ENCODE measurements at regions not wholly inside any gene's neighbourhood (a gene's known extent, or its start where the extent isn't known, plus 50 kb on each side); places are given as distances from the start of the nearest gene placed in this dataset.
A peak's percentile ranks its signal among the peaks of the same experiment; 100 is the strongest.
"Not testable (repeated sequence)": the region's sequence is repeated elsewhere in the genome, so short reads cannot be mapped to it uniquely, and the experiment has no call there.

- DNase-seq: no peak
Observed at GRCh38 chr12:75863533-75863932, 168.0 kb downstream of the PHLDA1 start.

GRCh38 chr12:75862692-75863471 lies 168.7 kb downstream of the PHLDA1 start:
- no peak for DNase-seq

- no peak for DNase-seq
Observed at GRCh38 chr12:75859868-75860267, 171.7 kb downstream of the PHLDA1 start.

GRCh38 chr12:75856235-75856634 lies 175.3 kb downstream of the PHLDA1 start:
- DNase-seq: no peak

GRCh38 chr12:75855360-75855759 lies 176.2 kb downstream of the PHLDA1 start:
- no peak for DNase-seq

- DNase-seq: no peak
Observed at GRCh38 chr12:75854681-75855309, 176.8 kb downstream of the PHLDA1 start.

GRCh38 chr12:75854137-75854536 lies 177.4 kb downstream of the PHLDA1 start:
- not testable (repeated sequence) for DNase-seq

- DNase-seq: no peak
Observed at GRCh38 chr12:75853626-75854025, 177.9 kb downstream of the PHLDA1 start.

GRCh38 chr12:75852956-75853355 lies 178.6 kb downstream of the PHLDA1 start:
- no peak for DNase-seq

- DNase-seq: no peak
Observed at GRCh38 chr12:75852143-75852542, 179.4 kb downstream of the PHLDA1 start.

- peak; percentile 44 for DNase-seq
Observed at GRCh38 chr12:75850721-75851462, 180.7 kb downstream of the PHLDA1 start.

- no peak for DNase-seq
Observed at GRCh38 chr12:75848961-75849360, 182.6 kb downstream of the PHLDA1 start.

GRCh38 chr12:75848431-75848925 lies 183.1 kb downstream of the PHLDA1 start:
- no peak for DNase-seq

GRCh38 chr12:75846102-75846501 lies 185.5 kb downstream of the PHLDA1 start:
- DNase-seq: no peak

- DNase-seq: no peak
Observed at GRCh38 chr12:75844985-75845384, 186.6 kb downstream of the PHLDA1 start.

- no peak for DNase-seq
Observed at GRCh38 chr12:75844049-75844770, 187.4 kb downstream of the PHLDA1 start.

- DNase-seq: peak; percentile 54
Observed at GRCh38 chr12:75842090-75842489, 189.5 kb downstream of the PHLDA1 start.

GRCh38 chr12:75840994-75841355 lies 190.6 kb downstream of the PHLDA1 start:
- no peak for DNase-seq

- no peak for DNase-seq
Observed at GRCh38 chr12:75838309-75838708, 193.3 kb downstream of the PHLDA1 start.

- DNase-seq: no peak
Observed at GRCh38 chr12:75837700-75838099, 193.9 kb downstream of the PHLDA1 start.

- no peak for DNase-seq
Observed at GRCh38 chr12:75836533-75836932, 195.0 kb downstream of the PHLDA1 start.

- DNase-seq: no peak
Observed at GRCh38 chr12:75834591-75834990, 197.0 kb downstream of the PHLDA1 start.

GRCh38 chr12:75833268-75833667 lies 198.3 kb downstream of the PHLDA1 start:
- DNase-seq: no peak
